ENCODE measurements at regions not wholly inside any gene's neighbourhood (a gene's known extent, or its start where the extent isn't known, plus 50 kb on each side); places are given as distances from the start of the nearest gene placed in this dataset.

DNA sequence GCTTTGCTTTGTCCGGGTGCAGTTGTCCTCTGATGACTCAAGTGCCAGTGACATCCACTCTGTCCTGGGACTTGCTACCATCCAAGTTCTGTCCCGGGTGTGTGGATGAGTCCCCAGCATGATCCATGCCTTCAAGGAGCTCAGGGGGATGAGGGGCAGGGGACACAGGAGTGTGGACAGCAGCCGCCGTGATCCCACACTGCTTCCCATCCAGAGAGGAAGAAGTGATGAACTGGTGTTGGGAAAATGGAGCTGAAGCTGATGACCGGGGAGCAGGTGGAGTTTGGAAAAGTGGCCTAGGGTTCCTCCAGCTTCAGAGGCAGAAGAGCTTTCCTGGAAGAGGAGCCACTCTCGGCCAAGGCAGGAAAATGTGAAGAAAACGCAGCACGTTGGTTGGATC is 249.6 kb upstream of the TNRC6C start:
- no peaks in the 10 kb centered on the region for H3K27me3 ChIP-seq
- intact Hi-C loops (cut with DNase I; ENCODE audit: low total_unique reads) = no loop called here
- H3K27ac ChIP-seq = no peak overlapping the region
- no peaks in the 10 kb centered on the region for H3K36me3 ChIP-seq
- TF ChIP-seq POLR2A (IDR thresholded peaks at IDR 0.05) = no peak
- TF ChIP-seq, protein P1, sequence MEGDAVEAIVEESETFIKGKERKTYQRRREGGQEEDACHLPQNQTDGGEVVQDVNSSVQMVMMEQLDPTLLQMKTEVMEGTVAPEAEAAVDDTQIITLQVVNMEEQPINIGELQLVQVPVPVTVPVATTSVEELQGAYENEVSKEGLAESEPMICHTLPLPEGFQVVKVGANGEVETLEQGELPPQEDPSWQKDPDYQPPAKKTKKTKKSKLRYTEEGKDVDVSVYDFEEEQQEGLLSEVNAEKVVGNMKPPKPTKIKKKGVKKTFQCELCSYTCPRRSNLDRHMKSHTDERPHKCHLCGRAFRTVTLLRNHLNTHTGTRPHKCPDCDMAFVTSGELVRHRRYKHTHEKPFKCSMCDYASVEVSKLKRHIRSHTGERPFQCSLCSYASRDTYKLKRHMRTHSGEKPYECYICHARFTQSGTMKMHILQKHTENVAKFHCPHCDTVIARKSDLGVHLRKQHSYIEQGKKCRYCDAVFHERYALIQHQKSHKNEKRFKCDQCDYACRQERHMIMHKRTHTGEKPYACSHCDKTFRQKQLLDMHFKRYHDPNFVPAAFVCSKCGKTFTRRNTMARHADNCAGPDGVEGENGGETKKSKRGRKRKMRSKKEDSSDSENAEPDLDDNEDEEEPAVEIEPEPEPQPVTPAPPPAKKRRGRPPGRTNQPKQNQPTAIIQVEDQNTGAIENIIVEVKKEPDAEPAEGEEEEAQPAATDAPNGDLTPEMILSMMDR (IDR thresholded peaks at IDR 0.05) = no peak
- peaks cover 0 to 14% of the 10 kb centered on the region in 2 donors for H3K9me3 ChIP-seq
- no peaks in the 10 kb centered on the region for H3K4me1 ChIP-seq
- DNase-seq = no peak
- no peak overlapping the region for H3K4me3 ChIP-seq

DNA sequence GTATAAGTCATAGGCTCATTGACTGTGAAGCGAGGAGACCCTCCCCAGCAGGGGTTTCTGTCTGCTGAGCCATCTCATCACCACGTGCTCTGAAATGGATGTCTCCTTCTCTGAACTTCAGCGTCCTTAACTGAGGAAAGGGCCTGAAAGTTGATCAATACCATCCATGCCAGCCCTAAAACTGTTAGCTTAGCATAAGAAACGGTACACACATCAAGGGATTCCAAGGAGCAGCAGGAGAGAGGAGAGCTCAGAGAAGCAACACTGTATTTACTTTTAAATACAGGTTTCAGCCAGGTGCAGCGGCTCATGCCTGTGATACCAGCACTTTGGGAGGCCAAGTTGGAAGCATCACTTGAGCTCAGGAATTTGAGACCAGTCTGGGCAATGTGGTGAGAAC is 248.9 kb upstream of the TNRC6C start:
- H3K4me3 ChIP-seq = no peak overlapping the region
- intact Hi-C loops (cut with DNase I; ENCODE audit: low total_unique reads) = no loop called here
- H3K9me3 ChIP-seq = peaks cover 0 to 8% of the 10 kb centered on the region in 2 donors
- H3K27me3 ChIP-seq = no peaks in the 10 kb centered on the region
- H3K36me3 ChIP-seq = no peaks in the 10 kb centered on the region
- H3K27ac ChIP-seq = no peak overlapping the region
- no peaks in the 10 kb centered on the region for H3K4me1 ChIP-seq
- DNase-seq = no peak
- TF ChIP-seq POLR2A (IDR thresholded peaks at IDR 0.05) = no peak
- TF ChIP-seq, protein P1 (IDR thresholded peaks at IDR 0.05) = no peak

DNA sequence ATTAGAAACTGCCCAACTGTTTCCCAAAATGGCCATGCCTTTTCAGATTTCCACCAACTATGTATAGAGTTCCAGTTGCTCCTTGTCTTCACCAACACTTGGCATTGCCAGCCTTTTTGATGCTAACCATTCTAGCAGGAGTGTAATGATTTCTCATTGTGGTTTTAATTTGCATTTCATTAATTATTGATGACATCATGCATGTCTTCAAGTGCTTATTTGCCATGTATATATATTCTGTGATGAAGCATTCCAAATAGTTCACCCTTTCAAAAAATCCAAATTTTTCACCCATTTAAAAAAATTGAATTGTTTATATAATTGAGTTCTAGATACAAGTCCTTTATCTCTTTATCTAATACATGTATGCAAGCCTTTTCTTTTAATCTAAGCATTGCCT is 245.9 kb upstream of the TNRC6C start:
- intact Hi-C loops (cut with DNase I; ENCODE audit: low total_unique reads) = no loop called here
- H3K27ac ChIP-seq = no peak overlapping the region
- H3K4me3 ChIP-seq = no peak overlapping the region
- no peaks in the 10 kb centered on the region for H3K9me3 ChIP-seq
- TF ChIP-seq POLR2A (IDR thresholded peaks at IDR 0.05) = no peak
- TF ChIP-seq, protein P1 (IDR thresholded peaks at IDR 0.05) = no peak
- no peaks in the 10 kb centered on the region for H3K4me1 ChIP-seq
- H3K27me3 ChIP-seq = no peaks in the 10 kb centered on the region
- no peak for DNase-seq
- no peaks in the 10 kb centered on the region for H3K36me3 ChIP-seq

DNA sequence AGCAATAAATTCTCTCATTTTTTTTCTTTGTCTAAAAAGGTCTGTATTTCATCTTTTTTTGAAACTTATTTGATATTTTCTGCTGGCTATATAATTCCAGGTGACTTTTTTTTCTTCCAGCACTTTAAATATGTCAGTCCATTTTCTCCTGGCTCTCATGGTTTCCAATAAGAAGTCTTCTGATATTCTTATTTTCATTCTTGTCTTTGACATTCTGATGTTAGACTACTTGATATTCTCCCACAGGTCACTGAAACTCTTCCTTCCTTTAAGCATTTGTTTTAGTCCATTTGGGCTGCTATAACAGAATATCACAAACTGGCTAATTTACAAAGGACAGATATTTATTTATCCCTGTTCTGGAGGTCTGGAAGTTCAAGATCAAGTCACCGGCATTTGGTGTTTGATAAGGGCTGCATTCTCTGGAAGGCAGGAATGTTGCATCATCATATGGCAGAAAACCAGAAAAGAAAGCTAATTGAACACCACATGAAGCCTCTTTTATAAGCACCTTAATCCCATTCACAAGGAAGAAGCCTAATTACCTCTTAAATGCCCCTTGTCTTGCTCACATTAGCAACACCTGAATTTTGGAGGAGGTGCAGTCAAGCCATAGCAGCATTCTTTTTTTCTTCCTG is 242.1 kb upstream of the TNRC6C start:
- no peaks in the 10 kb centered on the region for H3K9me3 ChIP-seq
- TF ChIP-seq, protein P1 (IDR thresholded peaks at IDR 0.05) = no peak
- no peak for TF ChIP-seq POLR2A (IDR thresholded peaks at IDR 0.05)
- no peaks in the 10 kb centered on the region for H3K36me3 ChIP-seq
- no peaks in the 10 kb centered on the region for H3K27me3 ChIP-seq
- H3K4me3 ChIP-seq = no peak overlapping the region
- no peaks in the 10 kb centered on the region for H3K4me1 ChIP-seq
- H3K27ac ChIP-seq = no peak overlapping the region
- DNase-seq = no peak
- intact Hi-C loops (cut with DNase I; ENCODE audit: low total_unique reads) = no loop called here

DNA sequence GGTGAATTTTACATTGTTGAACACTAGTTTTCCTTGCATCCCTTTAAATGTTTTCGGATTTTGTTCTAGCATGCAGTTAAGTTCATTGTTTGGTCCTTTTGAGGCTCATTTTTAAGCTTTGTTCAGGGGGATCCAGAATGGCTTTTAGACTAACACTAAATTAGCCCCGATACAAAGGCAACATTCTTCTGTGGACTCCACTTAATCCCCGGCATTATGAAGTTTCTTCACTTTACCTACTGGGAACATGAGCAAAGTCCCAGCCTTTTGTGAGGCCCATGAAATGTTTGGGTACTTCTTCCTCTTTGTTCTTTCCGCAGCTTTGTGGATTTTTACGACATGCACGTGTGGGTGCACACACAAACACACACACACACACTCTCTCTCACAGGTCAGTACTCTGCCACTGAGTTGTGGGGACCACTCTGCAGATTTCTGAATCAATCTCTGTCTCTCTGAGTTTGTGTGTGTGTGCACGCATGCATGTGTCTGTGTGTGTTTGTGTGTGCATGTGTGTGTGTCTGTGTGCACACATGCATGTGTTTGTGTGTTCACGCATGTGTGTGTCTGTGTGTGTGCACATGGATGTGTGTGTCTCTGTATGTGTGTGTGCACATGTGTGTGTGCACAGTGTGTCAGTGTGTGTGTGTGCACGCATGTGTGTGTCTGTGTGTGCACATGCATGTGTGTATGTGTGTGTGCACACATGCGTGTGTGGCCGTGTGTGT is 240.4 kb upstream of the TNRC6C start:
- no peaks in the 10 kb centered on the region for H3K36me3 ChIP-seq
- no peaks in the 10 kb centered on the region for H3K27me3 ChIP-seq
- no peak for TF ChIP-seq POLR2A (IDR thresholded peaks at IDR 0.05)
- TF ChIP-seq, protein P1 (IDR thresholded peaks at IDR 0.05) = no peak
- no peaks in the 10 kb centered on the region for H3K4me1 ChIP-seq
- H3K9me3 ChIP-seq = no peaks in the 10 kb centered on the region
- H3K4me3 ChIP-seq = no peak overlapping the region
- intact Hi-C loops (cut with DNase I; ENCODE audit: low total_unique reads) = no loop called here
- no peak for DNase-seq
- no peak overlapping the region for H3K27ac ChIP-seq
